Stimulated activated CD4-positive, alpha-beta T cell treated with anti-CD3 and anti-CD28 coated beads, TNF-alpha, amount 100 ng/mL, for 48 hours (primary cell): ENCODE measurements at regions not wholly inside any gene's neighbourhood (a gene's known extent, or its start where the extent isn't known, plus 50 kb on each side); places are given as distances from the start of the nearest gene placed in this dataset.

Source experiments
- DNase-seq, 3 donors: peaks; one replicate each; pipeline ENCODE4 v3.0.0-alpha.2; 2020; ENCODE audit warnings: low read depth in 3 of 3

GRCh38 chr21:14722841-14723483 is 176.8 kb upstream of the SAMSN1 start:
- no peak for DNase-seq

- no peak for DNase-seq
These were observed 174.1 kb upstream of the SAMSN1 start for GRCh38 chr21:14720237-14720636.

- no peak for DNase-seq
These were observed 172.8 kb upstream of the SAMSN1 start for GRCh38 chr21:14718951-14719350.

GRCh38 chr21:14716761-14717396 is 170.8 kb upstream of the SAMSN1 start:
- no peak for DNase-seq

- no peak for DNase-seq
These were observed 167.0 kb upstream of the SAMSN1 start for GRCh38 chr21:14713109-14713508.

- DNase-seq: no peak
These were observed 166.1 kb upstream of the SAMSN1 start for GRCh38 chr21:14712121-14712715.

- no peak for DNase-seq
These were observed 165.2 kb upstream of the SAMSN1 start for GRCh38 chr21:14711287-14711686.

- DNase-seq: no peak
These were observed 161.5 kb upstream of the SAMSN1 start for GRCh38 chr21:14707511-14708020.

GRCh38 chr21:14706712-14707510 is 160.8 kb upstream of the SAMSN1 start:
- DNase-seq: no peak

- no peak for DNase-seq
These were observed 153.6 kb upstream of the SAMSN1 start for GRCh38 chr21:14699433-14700407.

GRCh38 chr21:14697769-14698168 is 151.7 kb upstream of the SAMSN1 start:
- no peak for DNase-seq

- no peak for DNase-seq
These were observed 148.7 kb upstream of the SAMSN1 start for GRCh38 chr21:14694817-14695216.

GRCh38 chr21:14693997-14694396 is 147.9 kb upstream of the SAMSN1 start:
- DNase-seq: no peak

GRCh38 chr21:14691914-14692313 is 145.8 kb upstream of the SAMSN1 start:
- DNase-seq: no peak

GRCh38 chr21:14690886-14691285 is 144.8 kb upstream of the SAMSN1 start:
- no peak for DNase-seq

- DNase-seq: no peak
These were observed 142.8 kb upstream of the SAMSN1 start for GRCh38 chr21:14688936-14689335.

GRCh38 chr21:14688412-14688811 is 142.3 kb upstream of the SAMSN1 start:
- no peak for DNase-seq

- no peak for DNase-seq
These were observed 141.1 kb upstream of the SAMSN1 start for GRCh38 chr21:14687268-14687625.

- DNase-seq: no peak
These were observed 140.6 kb upstream of the SAMSN1 start for GRCh38 chr21:14686466-14687267.

GRCh38 chr21:14685568-14685967 is 139.5 kb upstream of the SAMSN1 start:
- no peak for DNase-seq
